ENCODE measurements at regions not wholly inside any gene's neighbourhood (a gene's known extent, or its start where the extent isn't known, plus 50 kb on each side); places are given as distances from the start of the nearest gene placed in this dataset.

DNA sequence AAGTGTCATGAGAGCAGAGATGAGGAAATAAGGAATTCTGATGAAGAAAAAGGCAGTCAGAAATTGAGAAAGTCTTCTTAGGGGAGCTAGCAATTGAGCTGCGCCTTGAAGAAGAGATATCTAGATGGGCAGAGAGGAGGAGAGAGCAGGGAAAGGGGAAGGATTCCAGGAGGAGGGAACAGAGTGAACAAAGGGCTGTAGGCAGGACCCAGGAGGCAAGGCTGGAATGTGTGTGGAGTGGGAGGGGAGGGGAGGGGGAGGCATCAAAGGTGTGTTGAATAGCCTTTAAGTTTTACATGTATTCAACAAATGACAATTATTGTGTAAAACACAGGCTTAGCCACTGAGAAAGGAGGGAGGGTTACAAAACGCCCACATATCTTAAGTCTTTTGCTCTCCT, 164.5 kb downstream of the TDRD15 start:
- TF ChIP-seq POLR2AphosphoS5 (IDR thresholded peaks at IDR 0.05; ENCODE audit: low read depth, low read length) (no peak), POLR2A (IDR thresholded peaks at IDR 0.05; ENCODE audit: low read depth, low read length) (no peak), SPI1 (IDR thresholded peaks at IDR 0.05; ENCODE audit: low read depth, low read length) (no peak), TAF1 (IDR thresholded peaks at IDR 0.05; ENCODE audit: low read depth, low read length) (no peak)
